ENCODE measurements at regions not wholly inside any gene's neighbourhood (a gene's known extent, or its start where the extent isn't known, plus 50 kb on each side); places are given as distances from the start of the nearest gene placed in this dataset.
"Not testable (repeated sequence)": the region's sequence is repeated elsewhere in the genome, so short reads cannot be mapped to it uniquely, and the experiment has no call there.

- not testable (repeated sequence) for DNase-seq (ENCODE audit: low read depth)
These were observed 621.2 kb downstream of the JRKL start for GRCh38 chr11:97010997-97011396.

- no peak for DNase-seq (ENCODE audit: low read depth)
These were observed 625.5 kb downstream of the JRKL start for GRCh38 chr11:97015327-97015726.

- DNase-seq (ENCODE audit: low read depth) = no peak
These were observed 629.5 kb downstream of the JRKL start for GRCh38 chr11:97019305-97019704.

GRCh38 chr11:97019754-97020153 lies 629.9 kb downstream of the JRKL start:
- DNase-seq (ENCODE audit: low read depth) = no peak

- DNase-seq (ENCODE audit: low read depth) = no peak
These were observed 633.1 kb downstream of the JRKL start for GRCh38 chr11:97022955-97023354.

GRCh38 chr11:97028836-97029406 lies 639.1 kb downstream of the JRKL start:
- no peak for DNase-seq (ENCODE audit: low read depth)

- DNase-seq (ENCODE audit: low read depth) = no peak
These were observed 643.4 kb downstream of the JRKL start for GRCh38 chr11:97033178-97033577.

GRCh38 chr11:97048481-97048880 lies 658.7 kb downstream of the JRKL start:
- no peak for DNase-seq (ENCODE audit: low read depth)

- no peak for DNase-seq (ENCODE audit: low read depth)
These were observed 670.4 kb downstream of the JRKL start for GRCh38 chr11:97060184-97060583.

GRCh38 chr11:97069160-97069559 lies 679.3 kb downstream of the JRKL start:
- DNase-seq (ENCODE audit: low read depth) = no peak

- DNase-seq (ENCODE audit: low read depth) = no peak
These were observed 682.6 kb downstream of the JRKL start for GRCh38 chr11:97072420-97072819.

GRCh38 chr11:97076666-97077065 lies 686.9 kb downstream of the JRKL start:
- DNase-seq (ENCODE audit: low read depth) = not testable (repeated sequence)

- no peak for DNase-seq (ENCODE audit: low read depth)
These were observed 688.6 kb downstream of the JRKL start for GRCh38 chr11:97078443-97078842.

GRCh38 chr11:97079244-97079643 lies 689.4 kb downstream of the JRKL start:
- no peak for DNase-seq (ENCODE audit: low read depth)

GRCh38 chr11:97087419-97087818 lies 697.6 kb downstream of the JRKL start:
- DNase-seq (ENCODE audit: low read depth) = no peak

- no peak for DNase-seq (ENCODE audit: low read depth)
These were observed 703.0 kb downstream of the JRKL start for GRCh38 chr11:97092823-97093222.

- DNase-seq (ENCODE audit: low read depth) = not testable (repeated sequence)
These were observed 712.4 kb downstream of the JRKL start for GRCh38 chr11:97102180-97102579.

- no peak for DNase-seq (ENCODE audit: low read depth)
These were observed 717.8 kb downstream of the JRKL start for GRCh38 chr11:97107604-97108003.

GRCh38 chr11:97109078-97109477 lies 719.3 kb downstream of the JRKL start:
- no peak for DNase-seq (ENCODE audit: low read depth)

GRCh38 chr11:97110376-97110775 lies 720.6 kb downstream of the JRKL start:
- DNase-seq (ENCODE audit: low read depth) = no peak

GRCh38 chr11:97111559-97111958 lies 721.7 kb downstream of the JRKL start:
- DNase-seq (ENCODE audit: low read depth) = no peak

- DNase-seq (ENCODE audit: low read depth) = no peak
These were observed 728.9 kb downstream of the JRKL start for GRCh38 chr11:97118614-97119200.

GRCh38 chr11:97123237-97123636 lies 733.4 kb downstream of the JRKL start:
- DNase-seq (ENCODE audit: low read depth) = no peak

GRCh38 chr11:97136067-97136466 lies 746.3 kb downstream of the JRKL start:
- DNase-seq (ENCODE audit: low read depth) = no peak

All from Daoy (cell line).